Naive thymus-derived CD4-positive, alpha-beta T cell (primary cell): ENCODE measurements at regions not wholly inside any gene's neighbourhood (a gene's known extent, or its start where the extent isn't known, plus 50 kb on each side); places are given as distances from the start of the nearest gene placed in this dataset.
"Not testable (repeated sequence)": the region's sequence is repeated elsewhere in the genome, so short reads cannot be mapped to it uniquely, and the experiment has no call there.

Experiments used
- ATAC-seq: fragments of 150-1000 bp; cut with Tn5 transposase; 2 replicates; pipeline ENCODE4 v1.10.0; 2021; ENCODE audit warnings: mild to moderate bottlenecking, moderate library complexity
- CTCF ChIA-PET: fragments of 350-600 bp; sonication (Branson Sonifier 250); formaldehyde crosslinking; loops from one replicate; lab custom pipeline; 2021; ENCODE audit warnings: antibody characterized with exemption; lab: Charles Lee
- POLR2A ChIA-PET: fragments of 350-600 bp; sonication (Branson Sonifier 250); formaldehyde crosslinking; loops from one replicate; lab custom pipeline; 2021; ENCODE audit warnings: antibody characterized with exemption, inconsistent platforms; lab: Charles Lee
- DNase-seq, 9 donors: peaks; one replicate each; pipeline versions ENCODE4 v3.0.0 to v3.0.0-alpha.2; 2020 to 2022; ENCODE audit warnings: mixed read lengths in 1 of 9
- H3K27ac ChIP-seq: one replicate; pipeline ENCODE4 v1.7.0; 2013; ENCODE audit warnings: mild to moderate bottlenecking, low read depth, low read length, moderate library complexity
- H3K27me3 ChIP-seq, 2 donors: one replicate each; pipeline ENCODE4 v1.7.0; 2013; ENCODE audit warnings: low read length in 2 of 2, mild to moderate bottlenecking in 2 of 2, moderate library complexity in 2 of 2; ENCODE audit not compliant: control insufficient read depth in 2 of 2, insufficient read depth in 2 of 2
- H3K36me3 ChIP-seq, 3 experiments: 1 replicate in 2 of 3; 2 replicates in 1 of 3; pipeline ENCODE4 v1.7.0; 2013; ENCODE audit warnings: low read length in 3 of 3, mild to moderate bottlenecking in 3 of 3, moderate library complexity in 1 of 3; ENCODE audit not compliant: insufficient read depth in 3 of 3, control insufficient read depth in 2 of 3
- H3K4me1 ChIP-seq, 2 donors: one replicate each; pipeline ENCODE4 v1.7.0; 2013; ENCODE audit warnings: low read length in 2 of 2, mild to moderate bottlenecking in 2 of 2, moderate library complexity in 1 of 2; ENCODE audit not compliant: control insufficient read depth in 2 of 2, insufficient read depth in 2 of 2
- H3K4me3 ChIP-seq: 2 replicates; pipeline ENCODE4 v1.7.0; 2013; ENCODE audit warnings: mild to moderate bottlenecking, low read length
- H3K9me3 ChIP-seq, 3 experiments: 1 replicate in 2 of 3; 2 replicates in 1 of 3; pipeline ENCODE4 v1.7.0; 2013; ENCODE audit warnings: low read length in 3 of 3; ENCODE audit not compliant: control insufficient read depth in 2 of 3
- H3K27ac Mint-ChIP-seq, 9 donors: one replicate each; pipeline ENCODE4 v1.8.0; 2020 to 2022; ENCODE audit warnings: mixed read lengths in 9 of 9, mild to moderate bottlenecking in 8 of 9, moderate library complexity in 5 of 9, inconsistent platforms in 2 of 9
- H3K27me3 Mint-ChIP-seq, 5 donors: one replicate each; pipeline ENCODE4 v1.8.0; 2021 to 2022; ENCODE audit warnings: mixed read lengths in 5 of 5, mild to moderate bottlenecking in 1 of 5
- H3K36me3 Mint-ChIP-seq, 5 donors: one replicate each; pipeline ENCODE4 v1.8.0; 2020 to 2022; ENCODE audit warnings: mixed read lengths in 5 of 5, mild to moderate bottlenecking in 3 of 5, inconsistent platforms in 1 of 5
- H3K4me1 Mint-ChIP-seq, 7 donors: one replicate each; pipeline ENCODE4 v1.8.0; 2020 to 2022; ENCODE audit warnings: mixed read lengths in 7 of 7, mild to moderate bottlenecking in 3 of 7, inconsistent platforms in 1 of 7
- H3K4me3 Mint-ChIP-seq, 10 donors: one replicate each; pipeline ENCODE4 v1.8.0; 2020 to 2022; ENCODE audit warnings: mild to moderate bottlenecking in 10 of 10, mixed read lengths in 10 of 10, moderate library complexity in 6 of 10, inconsistent platforms in 2 of 10
- H3K9me3 Mint-ChIP-seq, 11 donors: one replicate each; pipeline ENCODE4 v1.8.0; 2020 to 2022; ENCODE audit warnings: mixed read lengths in 11 of 11, mild to moderate bottlenecking in 4 of 11, inconsistent platforms in 1 of 11, moderate library complexity in 1 of 11
- intact Hi-C, 2 donors: fragments of 100-400 bp; cut with micrococcal nuclease; formaldehyde crosslinking; loops; one replicate each; pipeline ENCODE4 v1.15.1; 2023

- H3K4me3 Mint-ChIP-seq, result no peak overlapping the region
- intact Hi-C loops, result no loop called here
- DNase-seq (no peak), ATAC-seq (no peak)
- ChIA-PET POLR2A (no interaction called here), CTCF (no interaction called here)
- Histone ChIP-seq H3K27ac (no peak overlapping the region), H3K9me3 (no peaks in the 10 kb centered on the region), H3K36me3 (no peaks in the 10 kb centered on the region), H3K4me1 (no peaks in the 10 kb centered on the region), H3K27me3 (no peaks in the 10 kb centered on the region), H3K4me3 (no peak overlapping the region)
- no peaks in the 10 kb centered on the region for H3K4me1 Mint-ChIP-seq
- H3K9me3 Mint-ChIP-seq, result peaks cover 0 to 9% (median 2%) of the 10 kb centered on the region in 11 donors
- no peaks in the 10 kb centered on the region for H3K27me3 Mint-ChIP-seq
- H3K36me3 Mint-ChIP-seq, result no peaks in the 10 kb centered on the region
- no peak overlapping the region for H3K27ac Mint-ChIP-seq
These were observed 251.7 kb upstream of the ST6GAL2 start for GRCh38 chr2:107137706-107138105.

DNA sequence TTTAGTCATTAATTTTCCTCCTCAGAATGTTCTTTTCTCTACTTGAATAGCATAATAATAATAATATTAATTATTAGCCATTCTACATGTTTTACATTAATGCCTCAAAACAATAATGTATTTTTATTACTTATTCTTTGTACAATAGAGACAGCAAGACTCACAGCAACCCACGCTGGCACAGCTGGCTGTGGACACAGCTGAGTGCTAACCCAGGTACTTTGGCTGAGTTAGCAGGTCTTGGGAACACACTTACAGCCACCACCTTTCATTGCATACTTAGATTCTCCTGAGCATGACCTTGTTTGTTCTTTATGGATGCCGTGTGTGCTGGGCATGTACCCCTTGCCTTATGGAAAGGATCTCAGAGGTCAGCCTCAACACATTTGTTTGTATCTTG lies 260.2 kb upstream of the ST6GAL2 start:
- H3K9me3 Mint-ChIP-seq, result peaks cover 0 to 22% (median 4%) of the 10 kb centered on the region in 11 donors
- H3K27me3 Mint-ChIP-seq, result no peaks in the 10 kb centered on the region
- H3K27ac Mint-ChIP-seq, result no peak overlapping the region
- H3K4me1 Mint-ChIP-seq, result no peaks in the 10 kb centered on the region
- Histone ChIP-seq H3K27ac (no peak overlapping the region), H3K4me1 (no peaks in the 10 kb centered on the region), H3K4me3 (no peak overlapping the region), H3K27me3 (no peaks in the 10 kb centered on the region), H3K9me3 (no peaks in the 10 kb centered on the region), H3K36me3 (no peaks in the 10 kb centered on the region)
- ChIA-PET CTCF (no interaction called here), POLR2A (no interaction called here)
- no peak overlapping the region for H3K4me3 Mint-ChIP-seq
- DNase-seq (no peak), ATAC-seq (no peak)
- no peaks in the 10 kb centered on the region for H3K36me3 Mint-ChIP-seq
- intact Hi-C loops, result no loop called here

DNA sequence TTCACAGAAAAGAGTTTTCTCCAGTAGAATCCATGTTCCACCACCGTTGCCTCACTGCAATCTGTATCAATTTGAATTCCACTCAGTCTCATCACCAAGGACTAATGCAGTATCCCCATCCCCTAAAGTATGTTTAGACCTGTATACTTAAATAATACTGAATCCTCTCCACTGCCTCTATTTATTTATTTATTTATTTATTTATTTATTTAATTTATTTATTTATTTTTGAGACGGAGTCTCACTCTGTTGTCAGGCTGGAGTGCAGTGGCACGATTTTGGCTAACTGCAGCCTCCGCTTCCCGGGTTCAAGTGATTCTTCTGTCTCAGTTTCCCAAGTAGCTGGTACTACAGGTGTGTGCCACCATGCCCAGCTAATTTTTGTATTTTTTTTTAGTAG lies 260.7 kb upstream of the ST6GAL2 start:
- H3K27me3 Mint-ChIP-seq, H3K27ac Mint-ChIP-seq, POLR2A ChIA-PET, H3K27me3 ChIP-seq, H3K36me3 ChIP-seq, H3K4me3 Mint-ChIP-seq, DNase-seq, H3K4me1 ChIP-seq, intact Hi-C loops, H3K9me3 ChIP-seq, H3K4me3 ChIP-seq, H3K4me1 Mint-ChIP-seq, H3K27ac ChIP-seq, H3K36me3 Mint-ChIP-seq, ATAC-seq, CTCF ChIA-PET: not testable (repeated sequence)
- H3K9me3 Mint-ChIP-seq, result peaks cover 0 to 22% (median 4%) of the 10 kb centered on the region in 11 donors

GRCh38 chr2:107148055-107148454 lies 262.1 kb upstream of the ST6GAL2 start:
- no peaks in the 10 kb centered on the region for H3K4me1 Mint-ChIP-seq
- intact Hi-C loops, result no loop called here
- ChIA-PET CTCF (no interaction called here), POLR2A (no interaction called here)
- no peak overlapping the region for H3K27ac Mint-ChIP-seq
- DNase-seq, result no peak
- H3K36me3 ChIP-seq, result no peaks in the 10 kb centered on the region
- no peak overlapping the region for H3K27ac ChIP-seq
- H3K27me3 ChIP-seq, result no peaks in the 10 kb centered on the region
- no peak overlapping the region for H3K4me3 ChIP-seq
- ATAC-seq, result no peak
- H3K4me1 ChIP-seq, result no peaks in the 10 kb centered on the region
- H3K27me3 Mint-ChIP-seq, result no peaks in the 10 kb centered on the region
- peaks cover 0 to 14% (median 3%) of the 10 kb centered on the region in 11 donors for H3K9me3 Mint-ChIP-seq
- no peaks in the 10 kb centered on the region for H3K36me3 Mint-ChIP-seq
- no peak overlapping the region for H3K4me3 Mint-ChIP-seq
- H3K9me3 ChIP-seq, result no peaks in the 10 kb centered on the region

- Histone ChIP-seq H3K4me1 (no peaks in the 10 kb centered on the region), H3K36me3 (no peaks in the 10 kb centered on the region), H3K27ac (no peak overlapping the region), H3K9me3 (no peaks in the 10 kb centered on the region), H3K4me3 (no peak overlapping the region), H3K27me3 (no peaks in the 10 kb centered on the region)
- DNase-seq (no peak), ATAC-seq (no peak)
- ChIA-PET POLR2A (no interaction called here), CTCF (no interaction called here)
- Mint-ChIP-seq H3K36me3 (no peaks in the 10 kb centered on the region), H3K4me3 (no peak overlapping the region), H3K27me3 (no peaks in the 10 kb centered on the region), H3K4me1 (no peaks in the 10 kb centered on the region), H3K9me3 (peaks cover 0 to 12% (median 3%) of the 10 kb centered on the region in 11 donors), H3K27ac (no peak overlapping the region)
- intact Hi-C loops, result no loop called here
These were observed 262.5 kb upstream of the ST6GAL2 start for GRCh38 chr2:107148496-107148895.

DNA sequence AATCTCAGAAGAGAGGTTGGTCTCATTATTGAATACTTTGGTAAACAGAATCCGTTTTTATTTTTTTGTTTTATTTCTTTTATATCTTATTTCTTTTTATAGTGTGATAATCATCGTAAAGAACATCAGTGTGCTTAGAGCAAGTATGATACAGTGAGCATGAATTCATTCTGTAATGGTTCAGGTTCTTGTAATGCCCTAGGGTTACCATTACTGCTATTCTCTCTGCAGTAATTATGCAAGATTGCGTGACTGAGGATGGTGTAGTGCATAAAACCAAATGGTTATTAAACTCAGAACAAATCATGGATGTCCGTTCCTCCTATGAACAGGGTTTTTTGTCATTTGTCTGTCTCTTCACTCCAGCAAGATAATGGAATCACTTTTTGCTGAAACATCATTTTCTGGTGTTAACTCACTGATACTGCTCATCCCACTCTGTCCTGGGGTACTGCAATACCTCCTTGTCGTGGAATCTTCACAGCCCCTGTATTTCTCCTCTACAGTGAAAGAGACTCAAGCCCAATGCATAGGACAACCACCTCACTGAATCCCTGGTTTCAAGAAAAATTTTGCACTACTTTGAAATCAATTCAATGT lies 274.8 kb upstream of the ST6GAL2 start:
- DNase-seq (no peak), ATAC-seq (no peak)
- no peak overlapping the region for H3K4me3 Mint-ChIP-seq
- peaks cover 0 to 12% (median 3%) of the 10 kb centered on the region in 11 donors for H3K9me3 Mint-ChIP-seq
- Histone ChIP-seq H3K4me3 (no peak overlapping the region), H3K36me3 (no peaks in the 10 kb centered on the region), H3K9me3 (no peaks in the 10 kb centered on the region), H3K27me3 (no peaks in the 10 kb centered on the region), H3K4me1 (no peaks in the 10 kb centered on the region), H3K27ac (no peak overlapping the region)
- intact Hi-C loops, result no loop called here
- POLR2A ChIA-PET, result no interaction called here
- no peaks in the 10 kb centered on the region for H3K36me3 Mint-ChIP-seq
- H3K27me3 Mint-ChIP-seq, result no peaks in the 10 kb centered on the region
- H3K27ac Mint-ChIP-seq, result no peak overlapping the region
- no peaks in the 10 kb centered on the region for H3K4me1 Mint-ChIP-seq
- CTCF ChIA-PET, result no interaction called here

- Histone ChIP-seq H3K9me3 (no peaks in the 10 kb centered on the region), H3K27me3 (no peaks in the 10 kb centered on the region), H3K36me3 (no peaks in the 10 kb centered on the region), H3K4me3 (no peak overlapping the region), H3K4me1 (no peaks in the 10 kb centered on the region), H3K27ac (no peak overlapping the region)
- no peak overlapping the region for H3K4me3 Mint-ChIP-seq
- H3K9me3 Mint-ChIP-seq, result peaks cover 0 to 10% (median 3%) of the 10 kb centered on the region in 11 donors
- no peak for DNase-seq
- no peaks in the 10 kb centered on the region for H3K36me3 Mint-ChIP-seq
- peaks cover 0 to 6% (median 0%) of the 10 kb centered on the region in 5 donors for H3K27me3 Mint-ChIP-seq
- intact Hi-C loops, result no loop called here
- no peaks in the 10 kb centered on the region for H3K4me1 Mint-ChIP-seq
- ATAC-seq, result no peak
- POLR2A ChIA-PET, result no interaction called here
- CTCF ChIA-PET, result no interaction called here
- H3K27ac Mint-ChIP-seq, result no peak overlapping the region
These were observed 282.2 kb upstream of the ST6GAL2 start for GRCh38 chr2:107168141-107168540.
